Karpas-422 (cell line): ENCODE measurements at regions not wholly inside any gene's neighbourhood (a gene's known extent, or its start where the extent isn't known, plus 50 kb on each side); places are given as distances from the start of the nearest gene placed in this dataset. TPM values are rescaled to one million over a fixed set of nuclear protein-coding genes. Genes with fewer than 3 reads are reported as not detected.
A peak's percentile ranks its signal among the peaks of the same experiment; 100 is the strongest.

ENCODE experiments used
- DNase-seq: peaks from one replicate; pipeline ENCODE4 v3.0.0-alpha.2; 2015
- H2AFZ ChIP-seq: fragments of 200-600 bp; sonication (generic); 2 replicates; pipeline ENCODE4 v1.6.1; 2014; ENCODE audit warnings: antibody characterized with exemption, low read length, mixed read lengths
- H3K27ac ChIP-seq: fragments of 200-600 bp; sonication (generic); 2 replicates; pipeline ENCODE4 v1.5.1; 2014; ENCODE audit warnings: mild to moderate bottlenecking, low read length, moderate library complexity
- H3K27me3 ChIP-seq: fragments of 200-600 bp; sonication (generic); 2 replicates; pipeline ENCODE4 v1.6.1; 2014; ENCODE audit warnings: low read length, mixed read lengths
- H3K36me3 ChIP-seq: fragments of 200-600 bp; sonication (generic); 2 replicates; pipeline ENCODE4 v1.6.1; 2014; ENCODE audit warnings: low read length, mixed read lengths; ENCODE audit not compliant: insufficient read depth
- H3K4me1 ChIP-seq: fragments of 200-600 bp; sonication (generic); 2 replicates; pipeline ENCODE4 v1.6.1; 2014; ENCODE audit warnings: mild to moderate bottlenecking, low read length, mixed read lengths
- H3K4me2 ChIP-seq: fragments of 200-600 bp; sonication (generic); 2 replicates; pipeline ENCODE4 v1.6.1; 2014; ENCODE audit warnings: low read length, low read depth, mild to moderate bottlenecking; ENCODE audit not compliant: poor library complexity, severe bottlenecking
- H3K4me3 ChIP-seq: fragments of 200-600 bp; sonication (generic); 2 replicates; pipeline ENCODE4 v1.5.1; 2014; ENCODE audit warnings: mild to moderate bottlenecking, antibody characterized with exemption, low read length, mixed read lengths
- H3K79me2 ChIP-seq: fragments of 200-600 bp; sonication (generic); 2 replicates; pipeline ENCODE4 v1.6.1; 2014; ENCODE audit warnings: mild to moderate bottlenecking, low read length, mixed read lengths
- H3K9ac ChIP-seq: fragments of 200-600 bp; sonication (generic); 2 replicates; pipeline ENCODE4 v1.6.0; 2014; ENCODE audit warnings: low read length
- H3K9me2 ChIP-seq: fragments of 200-600 bp; sonication (generic), shearing (Covaris generic); replicated peaks from 2 replicates; pipeline ENCODE4 v1.6.0; 2014; ENCODE audit warnings: mild to moderate bottlenecking, low read length, moderate library complexity; ENCODE audit not compliant: insufficient read depth
- H3K9me3 ChIP-seq: fragments of 300-700, 200-600 bp; sonication (generic); 2 replicates; pipeline ENCODE4 v1.6.1; 2014; ENCODE audit warnings: low read length, mixed read lengths
- H4K20me1 ChIP-seq: fragments of 200-600 bp; sonication (generic); 2 replicates; pipeline ENCODE4 v1.6.1; 2014; ENCODE audit warnings: mild to moderate bottlenecking, antibody characterized with exemption, low read length, low read depth; ENCODE audit not compliant: insufficient read depth
- small RNA-seq: library from RNA; depleted of rRNA; stranded (forward); fragments of <200 nt; gene quantifications from one replicate; pipeline ENCODE3, GENCODE V24; 2014

DNA sequence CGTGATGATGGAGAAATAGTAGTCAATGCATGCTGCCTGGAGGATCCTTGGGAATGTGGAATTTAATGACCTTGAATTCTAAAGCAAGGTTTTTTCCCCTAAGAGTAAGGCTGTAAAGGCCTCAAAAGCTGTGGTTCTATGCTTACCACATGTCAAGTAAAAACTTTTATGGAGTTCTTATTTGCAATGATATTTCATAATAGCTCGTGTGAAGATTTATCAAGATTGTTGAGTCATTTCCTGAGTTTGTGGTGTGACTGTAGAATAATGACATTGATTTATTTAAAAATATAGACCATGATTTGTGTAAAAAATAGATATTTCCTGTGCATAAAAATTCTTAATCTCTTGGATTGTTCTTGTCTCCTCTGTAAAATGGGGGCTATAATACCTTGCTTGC lies 67.5 kb upstream of the SORCS1 start:
- no peak for DNase-seq
- no peaks in the 10 kb centered on the region for H3K9me2 ChIP-seq
- no peak overlapping the region for H3K27ac ChIP-seq
- no peaks in the 10 kb centered on the region for H3K4me1 ChIP-seq
- H4K20me1 ChIP-seq: no peaks in the 10 kb centered on the region
- no peaks in the 10 kb centered on the region for H3K27me3 ChIP-seq
- H3K9me3 ChIP-seq: peaks cover 24% of the 10 kb centered on the region
- H3K36me3 ChIP-seq: no peaks in the 10 kb centered on the region
- H3K9ac ChIP-seq: no peak overlapping the region
- no peaks in the 10 kb centered on the region for H3K79me2 ChIP-seq
- H3K4me3 ChIP-seq: no peak overlapping the region
- no peak overlapping the region for H2AFZ ChIP-seq
- H3K4me2 ChIP-seq: no peak overlapping the region

DNA sequence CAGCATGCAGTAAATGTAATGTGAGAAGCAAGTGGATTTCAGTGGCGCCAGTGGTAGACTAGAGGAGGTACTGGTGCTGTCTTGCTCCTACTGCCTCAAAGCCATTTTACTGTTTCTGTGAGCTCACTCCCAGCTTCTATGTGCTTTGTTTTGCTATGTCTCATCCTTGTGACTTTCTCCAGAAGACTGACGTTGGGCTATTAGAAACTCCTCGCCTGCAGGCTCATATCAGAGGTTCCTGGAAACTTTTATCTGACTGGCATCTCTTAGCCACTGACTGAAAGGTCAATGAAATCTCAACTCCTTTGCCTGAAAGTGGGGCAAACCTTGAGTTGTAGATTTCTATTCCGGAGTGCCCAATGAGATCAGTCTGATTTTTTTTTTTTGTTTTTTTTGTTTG lies 66.4 kb upstream of the SORCS1 start:
- no peak for DNase-seq
- Histone ChIP-seq H3K36me3 (no peaks in the 10 kb centered on the region), H3K9ac (no peak overlapping the region), H4K20me1 (no peaks in the 10 kb centered on the region), H3K9me3 (peaks cover 24% of the 10 kb centered on the region), H3K4me3 (no peak overlapping the region), H3K4me1 (no peaks in the 10 kb centered on the region), H3K27me3 (no peaks in the 10 kb centered on the region), H2AFZ (no peak overlapping the region), H3K27ac (no peak overlapping the region), H3K79me2 (no peaks in the 10 kb centered on the region), H3K4me2 (no peak overlapping the region), H3K9me2 (no peaks in the 10 kb centered on the region)

DNA sequence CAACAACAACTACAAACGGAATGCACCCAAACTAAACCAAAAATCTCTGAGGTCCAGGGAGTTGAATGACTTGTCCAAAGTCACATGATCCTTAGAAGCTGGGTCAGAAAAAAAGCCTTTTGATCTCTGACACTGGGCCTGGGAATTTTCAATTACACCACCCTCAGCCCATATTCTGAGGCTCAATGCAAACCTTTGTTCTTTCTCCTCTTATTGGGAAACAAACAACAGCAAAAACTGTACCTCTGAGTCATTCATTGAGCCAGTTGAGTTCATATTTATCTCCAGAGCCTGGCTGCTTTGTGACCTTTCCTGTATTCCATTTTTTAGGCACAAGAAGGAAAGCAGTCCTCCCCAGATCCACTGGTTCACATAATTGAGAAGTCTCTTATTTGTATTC lies 51.2 kb upstream of the SORCS1 start:
- Histone ChIP-seq H4K20me1 (no peaks in the 10 kb centered on the region), H2AFZ (no peak overlapping the region), H3K4me2 (no peak overlapping the region), H3K79me2 (no peaks in the 10 kb centered on the region), H3K36me3 (no peaks in the 10 kb centered on the region), H3K9me3 (peaks cover 29% of the 10 kb centered on the region), H3K9me2 (no peaks in the 10 kb centered on the region), H3K4me3 (no peak overlapping the region), H3K27me3 (no peaks in the 10 kb centered on the region), H3K27ac (no peak overlapping the region), H3K9ac (no peak overlapping the region), H3K4me1 (no peaks in the 10 kb centered on the region)
- DNase-seq: no peak

Small RNA genes lying in the stretch of these regions (small RNA-seq; reads per million reads assigned to genes)
- gene AL390123.1 (not detected), gene RNA5SP326 (not detected), gene RNU5B-6P (6.4 reads per million, percentile 85 among the genes with 10 or more reads in this experiment), gene RNU6-839P (not detected)
